GM12872 (cell line): ENCODE measurements at regions not wholly inside any gene's neighbourhood (a gene's known extent, or its start where the extent isn't known, plus 50 kb on each side); places are given as distances from the start of the nearest gene placed in this dataset.

Experiments used
- TF ChIP-seq, protein P1 (sequence below): IDR thresholded peaks from 3 replicates; pipeline ENCODE4 v1.5.1; 2011; ENCODE audit warnings: low read depth, mild to moderate bottlenecking, low read length, moderate library complexity; ENCODE audit not compliant: insufficient read depth

DNA sequence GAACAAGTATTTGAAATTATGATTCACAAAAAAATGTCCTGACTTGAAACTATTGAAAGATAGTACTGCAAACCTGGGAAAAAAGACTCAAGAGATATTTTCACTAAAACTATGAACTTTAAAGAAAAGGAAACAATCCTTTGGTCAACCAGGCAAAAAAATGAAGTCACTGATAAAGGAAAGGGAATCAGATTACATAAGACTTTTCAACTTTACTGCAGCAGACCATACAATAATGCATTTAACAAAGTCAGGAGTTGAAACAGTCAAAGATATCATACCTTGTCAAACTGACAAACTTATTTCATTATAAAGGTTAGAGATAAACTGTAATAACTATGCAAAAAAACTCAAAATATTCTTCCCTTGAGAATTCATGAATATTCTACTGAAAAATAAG, 361.6 kb downstream of the DLEU7 start:
- TF ChIP-seq, protein P1, sequence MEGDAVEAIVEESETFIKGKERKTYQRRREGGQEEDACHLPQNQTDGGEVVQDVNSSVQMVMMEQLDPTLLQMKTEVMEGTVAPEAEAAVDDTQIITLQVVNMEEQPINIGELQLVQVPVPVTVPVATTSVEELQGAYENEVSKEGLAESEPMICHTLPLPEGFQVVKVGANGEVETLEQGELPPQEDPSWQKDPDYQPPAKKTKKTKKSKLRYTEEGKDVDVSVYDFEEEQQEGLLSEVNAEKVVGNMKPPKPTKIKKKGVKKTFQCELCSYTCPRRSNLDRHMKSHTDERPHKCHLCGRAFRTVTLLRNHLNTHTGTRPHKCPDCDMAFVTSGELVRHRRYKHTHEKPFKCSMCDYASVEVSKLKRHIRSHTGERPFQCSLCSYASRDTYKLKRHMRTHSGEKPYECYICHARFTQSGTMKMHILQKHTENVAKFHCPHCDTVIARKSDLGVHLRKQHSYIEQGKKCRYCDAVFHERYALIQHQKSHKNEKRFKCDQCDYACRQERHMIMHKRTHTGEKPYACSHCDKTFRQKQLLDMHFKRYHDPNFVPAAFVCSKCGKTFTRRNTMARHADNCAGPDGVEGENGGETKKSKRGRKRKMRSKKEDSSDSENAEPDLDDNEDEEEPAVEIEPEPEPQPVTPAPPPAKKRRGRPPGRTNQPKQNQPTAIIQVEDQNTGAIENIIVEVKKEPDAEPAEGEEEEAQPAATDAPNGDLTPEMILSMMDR = no peak

DNA sequence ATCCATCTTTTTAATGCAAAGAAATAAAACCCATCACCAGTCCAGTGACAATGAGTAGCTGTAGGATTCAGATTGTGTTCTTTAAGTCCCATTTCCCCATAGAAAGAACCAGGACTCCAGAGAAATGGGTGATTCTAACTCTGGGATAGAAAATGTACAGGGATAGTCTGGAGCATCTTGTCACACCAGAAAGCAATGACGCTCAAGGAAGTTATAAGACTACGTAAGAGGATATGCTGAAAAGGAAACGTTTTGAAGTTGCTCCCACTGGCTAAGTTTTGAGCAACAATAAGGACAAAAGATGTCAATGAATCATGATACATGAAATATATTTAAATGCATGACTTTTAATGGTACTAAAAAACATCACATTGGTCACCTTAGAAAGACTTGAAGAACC, 360.1 kb downstream of the DLEU7 start:
- TF ChIP-seq, protein P1 = no peak

DNA sequence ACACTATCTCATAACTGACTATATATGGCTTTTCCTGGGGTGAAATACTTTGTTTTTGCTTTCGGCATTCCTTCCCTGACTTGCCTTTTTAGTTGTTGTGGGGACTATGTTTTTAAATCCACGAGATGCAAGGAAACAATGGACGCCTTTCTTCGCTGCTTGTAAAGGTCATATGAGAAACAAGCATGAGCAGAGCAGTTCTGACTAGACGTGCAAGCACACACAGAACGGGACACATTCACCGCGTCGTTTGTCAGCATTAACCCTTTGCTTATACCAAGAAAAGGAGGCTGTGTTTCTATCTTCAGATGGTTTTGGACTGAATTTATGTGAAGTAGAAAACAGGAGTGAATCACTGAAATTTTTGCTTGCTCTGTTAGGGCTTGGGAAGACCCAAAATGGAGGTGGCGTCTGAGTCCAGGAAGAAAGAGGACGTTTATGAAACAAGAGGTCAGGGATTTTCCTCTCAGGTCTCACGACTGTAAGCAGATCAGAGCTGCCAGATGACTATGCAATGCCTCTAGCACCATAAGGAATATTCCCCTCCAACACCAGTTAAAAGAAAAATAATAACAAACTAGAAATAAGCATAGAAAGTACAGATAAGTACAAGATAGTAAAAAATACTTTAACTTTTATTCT, 358.9 kb downstream of the DLEU7 start:
- TF ChIP-seq, protein P1 = no peak

DNA sequence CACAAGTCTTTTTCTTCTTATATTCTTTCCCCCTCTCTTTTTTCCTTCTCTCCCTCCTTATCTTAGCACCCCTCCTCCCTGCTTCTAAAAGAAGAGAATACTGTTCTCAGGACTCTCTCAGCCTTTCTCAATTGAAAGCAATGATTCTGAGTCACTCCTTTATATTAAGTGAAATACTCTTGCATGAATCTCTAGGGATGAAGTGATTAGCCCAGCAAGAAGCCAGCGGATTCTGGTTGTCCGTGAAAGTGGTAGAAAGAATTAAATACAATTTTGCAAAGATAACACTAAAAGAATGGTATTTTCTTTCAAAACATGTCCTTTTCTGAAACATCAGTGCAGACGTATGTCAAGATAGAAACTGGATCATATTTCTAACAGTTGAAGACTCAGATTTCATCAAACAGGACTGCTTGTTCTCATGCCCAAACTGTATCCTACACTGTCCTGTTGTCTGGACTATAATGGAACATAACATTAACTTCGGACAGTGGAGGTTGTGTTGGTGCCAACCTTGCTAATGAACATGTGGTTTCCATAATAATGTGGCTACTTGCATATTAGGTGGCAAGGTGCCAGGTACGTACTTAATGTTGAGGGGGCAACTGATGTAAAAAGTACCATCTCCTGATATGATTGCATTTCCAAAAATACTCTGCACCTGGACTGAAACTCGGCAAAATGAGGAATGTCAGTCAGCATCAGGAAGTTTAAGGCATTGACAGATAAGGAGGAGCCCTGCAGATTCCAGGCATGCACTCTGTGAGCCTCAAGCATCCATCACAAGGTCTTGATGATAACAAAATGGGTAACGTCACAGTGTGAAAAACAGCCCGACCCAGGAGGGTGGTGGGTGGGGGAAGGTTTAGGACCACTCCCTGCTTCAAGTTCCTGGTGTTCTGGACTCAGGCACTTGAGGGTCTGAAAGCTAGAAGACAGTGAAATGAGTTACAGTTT, 357.2 kb downstream of the DLEU7 start:
- TF ChIP-seq, protein P1 = no peak

DNA sequence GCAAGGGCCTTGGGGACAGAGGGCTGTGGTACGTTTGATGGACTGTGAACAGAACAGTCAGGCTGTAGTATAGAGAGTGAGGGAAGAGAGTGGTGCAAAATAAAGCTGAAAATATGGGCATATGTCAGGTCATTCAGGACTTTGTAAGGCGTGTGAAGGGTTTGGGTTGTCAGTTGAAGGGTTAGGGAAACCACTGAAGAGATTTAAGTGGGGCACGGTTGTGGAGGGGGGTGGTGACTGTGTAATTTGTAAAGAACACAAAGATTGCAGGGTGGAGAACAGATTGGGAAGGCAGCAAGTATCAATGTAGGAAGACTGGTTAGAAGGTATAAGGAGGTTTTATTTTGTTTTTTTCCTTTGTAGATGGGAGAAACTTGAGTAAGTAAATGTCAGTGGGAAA, 349.8 kb downstream of the DLEU7 start:
- TF ChIP-seq, protein P1 = no peak

DNA sequence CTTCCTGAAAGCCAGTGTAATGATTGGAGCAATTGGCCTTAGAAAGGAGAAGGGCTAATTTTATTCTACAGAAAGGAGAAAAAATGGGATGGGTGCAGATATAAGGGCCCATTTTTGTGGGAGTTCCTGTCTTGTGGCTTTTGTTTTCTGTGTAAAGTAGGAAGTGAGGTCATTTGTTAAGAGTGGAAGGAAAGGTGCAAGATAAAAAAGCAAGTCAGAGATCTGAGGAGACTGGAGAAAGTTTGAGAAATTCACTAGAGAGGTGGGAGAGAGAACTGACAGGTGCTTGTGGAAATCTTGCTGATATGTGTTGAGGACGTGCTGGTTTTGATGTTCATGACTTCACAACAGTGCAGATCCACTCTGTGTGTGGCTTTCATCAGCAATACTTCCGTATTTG, 349.4 kb downstream of the DLEU7 start:
- TF ChIP-seq, protein P1 = no peak

DNA sequence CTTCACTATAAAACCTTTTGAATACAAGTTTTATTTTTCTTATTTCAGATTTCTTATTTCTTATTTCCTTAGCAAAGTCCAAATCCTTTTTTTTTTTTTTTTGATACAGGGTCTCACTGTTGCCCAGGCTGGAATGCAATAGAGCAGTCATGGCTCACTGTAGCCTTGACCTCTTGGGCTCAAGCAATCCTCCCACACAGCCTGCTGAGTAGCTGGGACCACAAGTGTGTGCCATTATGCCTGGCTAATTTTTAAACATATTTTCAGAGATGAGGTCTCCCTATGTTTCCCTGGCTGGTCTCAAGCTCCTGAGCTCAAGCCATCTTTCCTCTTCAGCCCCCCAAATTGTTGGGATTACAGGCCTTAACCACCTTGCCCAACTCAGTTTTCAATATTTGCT, 334.3 kb downstream of the DLEU7 start:
- TF ChIP-seq, protein P1 = no peak
